KMS-11 (cell line): ENCODE measurements at regions not wholly inside any gene's neighbourhood (a gene's known extent, or its start where the extent isn't known, plus 50 kb on each side); places are given as distances from the start of the nearest gene placed in this dataset.
"Not testable (repeated sequence)": the region's sequence is repeated elsewhere in the genome, so short reads cannot be mapped to it uniquely, and the experiment has no call there.

ENCODE experiments used
- H2AFZ ChIP-seq: fragments of 200-600 bp; sonication (generic); 2 replicates; pipeline ENCODE4 v1.6.1; 2016; ENCODE audit warnings: antibody characterized with exemption, mixed run types, low read depth
- H3K27ac ChIP-seq: fragments of 200-600 bp; sonication (generic); 2 replicates; pipeline ENCODE4 v1.6.1; 2016; ENCODE audit warnings: mild to moderate bottlenecking, mixed run types
- H3K27me3 ChIP-seq: fragments of 200-600 bp; sonication (generic); 2 replicates; pipeline ENCODE4 v1.6.1; 2017; ENCODE audit warnings: mild to moderate bottlenecking, low read depth, mixed run types, moderate library complexity; ENCODE audit not compliant: insufficient read depth
- H3K36me3 ChIP-seq: fragments of 200-600 bp; sonication (generic); 2 replicates; pipeline ENCODE4 v1.6.1; 2017; ENCODE audit warnings: mild to moderate bottlenecking, mixed run types; ENCODE audit not compliant: insufficient read depth
- H3K4me1 ChIP-seq: fragments of 200-600 bp; sonication (generic); 2 replicates; pipeline ENCODE4 v1.6.1; 2016; ENCODE audit warnings: mild to moderate bottlenecking, low read depth, mixed run types; ENCODE audit not compliant: poor library complexity, severe bottlenecking
- H3K4me2 ChIP-seq: fragments of 200-600 bp; sonication (generic); 2 replicates; pipeline ENCODE4 v1.7.0; 2016; ENCODE audit warnings: mild to moderate bottlenecking, mixed run types
- H3K4me3 ChIP-seq: fragments of 200-600 bp; sonication (generic); IDR thresholded peaks from 2 replicates; pipeline ENCODE4 v1.6.1; 2017; ENCODE audit warnings: low read depth, low read length, mixed read lengths; ENCODE audit not compliant: insufficient read depth
- H3K79me2 ChIP-seq: fragments of 200-600 bp; sonication (generic); 2 replicates; pipeline ENCODE4 v1.6.1; 2016; ENCODE audit warnings: low read depth, mixed run types; ENCODE audit not compliant: insufficient read depth
- H3K9ac ChIP-seq: fragments of 200-600 bp; sonication (generic); 2 replicates; pipeline ENCODE4 v1.6.1; 2016; ENCODE audit warnings: mild to moderate bottlenecking, mixed run types
- H4K20me1 ChIP-seq: fragments of 200-600 bp; sonication (generic); 2 replicates; pipeline ENCODE4 v1.6.1; 2016; ENCODE audit warnings: mild to moderate bottlenecking, mixed run types; ENCODE audit not compliant: insufficient read depth
- CTCF ChIP-seq: fragments of 200-600 bp; sonication (generic); conservative IDR thresholded peaks from 2 replicates; pipeline ENCODE4 v1.6.1; 2017; ENCODE audit warnings: low read depth, mild to moderate bottlenecking, antibody characterized with exemption, low read length, moderate library complexity, mixed read lengths

- Histone ChIP-seq H3K9ac (no peak overlapping the region), H4K20me1 (no peaks in the 10 kb centered on the region), H3K36me3 (no peaks in the 10 kb centered on the region), H3K4me2 (no peak overlapping the region), H3K27ac (no peak overlapping the region), H3K4me3 (no peak overlapping the region), H3K27me3 (no peaks in the 10 kb centered on the region), H3K79me2 (no peaks in the 10 kb centered on the region), H3K4me1 (no peaks in the 10 kb centered on the region), H2AFZ (no peak overlapping the region)
- TF ChIP-seq CTCF = no peak
Observed at GRCh38 chr9:102767076-102767475, 228.1 kb upstream of the CYLC2 start.

DNA sequence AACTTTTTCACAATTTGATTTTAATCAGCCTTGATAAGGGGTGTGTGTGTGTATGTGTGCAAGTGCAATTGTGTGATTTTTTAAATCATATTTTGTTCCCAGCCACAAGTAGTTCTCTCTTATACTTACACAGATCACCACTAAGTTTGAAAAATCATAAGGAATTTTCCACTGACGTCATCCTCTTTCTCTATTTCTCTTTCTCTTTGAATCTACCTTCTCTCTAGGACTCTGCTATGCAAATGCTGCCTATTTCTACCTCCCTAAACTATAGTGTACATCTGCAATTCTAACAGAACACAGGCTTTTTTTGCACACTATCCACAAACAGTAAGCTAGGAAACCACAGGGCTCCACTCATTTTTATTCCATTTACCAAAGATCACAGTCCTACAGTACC, 254.6 kb upstream of the CYLC2 start:
- Histone ChIP-seq H3K27me3 (no peaks in the 10 kb centered on the region), H3K9ac (no peak overlapping the region), H3K4me2 (no peak overlapping the region), H4K20me1 (no peaks in the 10 kb centered on the region), H3K79me2 (no peaks in the 10 kb centered on the region), H3K36me3 (no peaks in the 10 kb centered on the region), H3K4me3 (no peak overlapping the region), H3K27ac (no peak overlapping the region), H3K4me1 (no peaks in the 10 kb centered on the region), H2AFZ (no peak overlapping the region)
- no peak for TF ChIP-seq CTCF

- no peak for TF ChIP-seq CTCF
- Histone ChIP-seq H3K4me1 (no peaks in the 10 kb centered on the region), H2AFZ (no peak overlapping the region), H3K36me3 (no peaks in the 10 kb centered on the region), H3K4me2 (no peak overlapping the region), H3K27ac (no peak overlapping the region), H3K9ac (no peak overlapping the region), H3K79me2 (no peaks in the 10 kb centered on the region), H3K4me3 (no peak overlapping the region), H3K27me3 (no peaks in the 10 kb centered on the region), H4K20me1 (no peaks in the 10 kb centered on the region)
Observed at GRCh38 chr9:102728946-102729345, 266.2 kb upstream of the CYLC2 start.

DNA sequence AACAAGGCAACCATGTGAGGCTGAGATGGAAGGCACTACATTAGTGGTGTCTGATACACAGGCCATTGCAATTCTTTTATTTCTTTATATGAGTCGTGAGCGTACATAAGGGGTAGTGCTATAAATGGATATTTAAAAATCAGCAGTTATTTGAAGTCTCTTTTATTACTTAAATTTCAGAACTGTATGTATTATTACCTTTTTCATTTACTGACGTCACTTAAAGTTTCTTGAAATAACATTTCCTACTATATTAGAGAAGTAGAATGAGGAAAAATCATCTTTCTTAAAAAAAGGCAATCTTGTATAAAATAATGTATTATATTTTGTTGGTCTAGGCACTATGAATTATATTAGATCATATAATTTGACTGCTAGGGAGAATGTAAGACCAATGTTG, 280.9 kb upstream of the CYLC2 start:
- no peaks in the 10 kb centered on the region for H3K36me3 ChIP-seq
- H2AFZ ChIP-seq = no peak overlapping the region
- no peak for TF ChIP-seq CTCF
- H3K79me2 ChIP-seq = no peaks in the 10 kb centered on the region
- no peak overlapping the region for H3K27ac ChIP-seq
- no peak overlapping the region for H3K4me3 ChIP-seq
- no peak overlapping the region for H3K4me2 ChIP-seq
- peaks cover 10% of the 10 kb centered on the region for H3K4me1 ChIP-seq
- H3K9ac ChIP-seq = no peak overlapping the region
- no peaks in the 10 kb centered on the region for H3K27me3 ChIP-seq
- no peaks in the 10 kb centered on the region for H4K20me1 ChIP-seq

DNA sequence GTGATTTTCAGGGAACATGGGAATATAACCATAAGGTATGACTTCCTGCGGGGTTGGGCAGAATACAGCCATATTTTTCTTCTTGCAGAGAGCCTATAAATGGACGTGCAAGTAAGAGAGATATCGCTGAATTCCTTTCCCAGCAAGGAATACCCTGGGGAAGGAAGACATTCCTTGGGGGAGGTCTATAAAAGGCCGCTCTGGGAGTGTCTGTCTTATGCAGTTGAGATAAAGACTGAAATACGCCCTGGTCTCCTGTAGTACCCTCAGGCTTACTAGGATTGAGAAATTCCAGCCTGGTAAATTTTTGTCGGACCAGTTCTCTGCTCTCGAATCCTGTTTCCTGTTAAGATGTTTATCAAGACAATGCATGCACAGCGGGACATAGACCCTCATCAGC, 282.2 kb upstream of the CYLC2 start:
- not testable (repeated sequence) for H3K4me1 ChIP-seq, H4K20me1 ChIP-seq

More for the DNA sequence above, 282.2 kb upstream of the CYLC2 start:
- not testable (repeated sequence) for H3K36me3 ChIP-seq, H3K27me3 ChIP-seq, H3K79me2 ChIP-seq, H3K4me2 ChIP-seq, H3K4me3 ChIP-seq, H2AFZ ChIP-seq, H3K27ac ChIP-seq, H3K9ac ChIP-seq
